Suppressor macrophage (primary cell): ENCODE measurements at regions not wholly inside any gene's neighbourhood (a gene's known extent, or its start where the extent isn't known, plus 50 kb on each side); places are given as distances from the start of the nearest gene placed in this dataset.
"Not testable (repeated sequence)": the region's sequence is repeated elsewhere in the genome, so short reads cannot be mapped to it uniquely, and the experiment has no call there.

Experiments
- DNase-seq, 4 experiments: peaks; one replicate each; pipeline ENCODE4 v3.0.0-alpha.2; 2020 to 2022

GRCh38 chr7:79619216-79619615 is 165.7 kb upstream of the MAGI2 start:
- no peak for DNase-seq

GRCh38 chr7:79615871-79616640 is 162.6 kb upstream of the MAGI2 start:
- no peak for DNase-seq

GRCh38 chr7:79615466-79615865 is 162.0 kb upstream of the MAGI2 start:
- no peak for DNase-seq

- DNase-seq = no peak
Observed at GRCh38 chr7:79612903-79613302, 159.4 kb upstream of the MAGI2 start.

GRCh38 chr7:79612022-79612421 is 158.6 kb upstream of the MAGI2 start:
- no peak for DNase-seq

GRCh38 chr7:79610748-79611304 is 157.4 kb upstream of the MAGI2 start:
- DNase-seq = no peak

- DNase-seq = no peak
Observed at GRCh38 chr7:79610313-79610712, 156.8 kb upstream of the MAGI2 start.

GRCh38 chr7:79608005-79608404 is 154.5 kb upstream of the MAGI2 start:
- no peak for DNase-seq

- no peak for DNase-seq
Observed at GRCh38 chr7:79604841-79605240, 151.4 kb upstream of the MAGI2 start.

GRCh38 chr7:79598351-79598750 is 144.9 kb upstream of the MAGI2 start:
- no peak for DNase-seq

- not testable (repeated sequence) for DNase-seq
Observed at GRCh38 chr7:79594671-79595070, 141.2 kb upstream of the MAGI2 start.

GRCh38 chr7:79593866-79594301 is 140.4 kb upstream of the MAGI2 start:
- no peak for DNase-seq

GRCh38 chr7:79590916-79591623 is 137.6 kb upstream of the MAGI2 start:
- DNase-seq = no peak

GRCh38 chr7:79590391-79590790 is 136.9 kb upstream of the MAGI2 start:
- no peak for DNase-seq

- no peak for DNase-seq
Observed at GRCh38 chr7:79570903-79571302, 117.4 kb upstream of the MAGI2 start.

- DNase-seq = no peak
Observed at GRCh38 chr7:79563821-79564522, 110.5 kb upstream of the MAGI2 start.

- no peak for DNase-seq
Observed at GRCh38 chr7:79555571-79555970, 102.1 kb upstream of the MAGI2 start.

- no peak for DNase-seq
Observed at GRCh38 chr7:79553811-79554555, 100.5 kb upstream of the MAGI2 start.

GRCh38 chr7:79552463-79552862 is 99.0 kb upstream of the MAGI2 start:
- DNase-seq = no peak

- DNase-seq = peak in 1 of 4 experiments; percentile 1
Observed at GRCh38 chr7:79548727-79549126, 95.3 kb upstream of the MAGI2 start.

GRCh38 chr7:79547132-79547531 is 93.7 kb upstream of the MAGI2 start:
- DNase-seq = no peak

- DNase-seq = no peak
Observed at GRCh38 chr7:79540592-79540991, 87.1 kb upstream of the MAGI2 start.
